ENCODE measurements at regions not wholly inside any gene's neighbourhood (a gene's known extent, or its start where the extent isn't known, plus 50 kb on each side); places are given as distances from the start of the nearest gene placed in this dataset.

- Histone ChIP-seq H3K9me1 (replicated peaks; ENCODE audit: control insufficient read depth, extremely low read depth, insufficient read depth, low read length) (no peaks in the 10 kb centered on the region), H3K4me3 (replicated peaks in 1 of 3; ENCODE audit: insufficient read depth in 1 of 3, low read depth in 1 of 3, low read length in 3 of 3) (no peak overlapping the region), H3K79me2 (ENCODE audit: control insufficient read depth, insufficient read depth, low read length) (no peaks in the 10 kb centered on the region), H3K27me3 (ENCODE audit: control insufficient read depth in 2 of 2, insufficient read depth in 2 of 2, low read length in 2 of 2) (no peaks in the 10 kb centered on the region), H3K9ac (replicated peaks; ENCODE audit: extremely low read depth, insufficient read depth, low read length) (no peak overlapping the region), H3K36me3 (ENCODE audit: control insufficient read depth in 2 of 2, extremely low read depth in 1 of 2, insufficient read depth in 2 of 2, low read length in 2 of 2) (no peaks in the 10 kb centered on the region), H3K27ac (ENCODE audit: insufficient read depth, low read depth, low read length) (no peak overlapping the region), H2AFZ (ENCODE audit: low read depth, low read length) (no peak overlapping the region), H3K4me2 (ENCODE audit: insufficient read depth, low read length) (no peak overlapping the region), H4K20me1 (replicated peaks; ENCODE audit: control insufficient read depth, extremely low read depth, insufficient read depth, low read length) (no peaks in the 10 kb centered on the region), H3K4me1 (ENCODE audit: control insufficient read depth, extremely low read depth, insufficient read depth, low read length) (no peaks in the 10 kb centered on the region), H3K9me3 (replicated peaks; ENCODE audit: control insufficient read depth, insufficient read depth, low read length) (no peaks in the 10 kb centered on the region)
- BruUV-seq (replicated peaks) = no TSS peak
- FAIRE-seq (no peak), DNase-seq (ENCODE audit: low read depth, low spot score) (no peak)
- POLR2A ChIA-PET = no interaction called here
- TF ChIP-seq MAX (IDR thresholded peaks at IDR 0.05; ENCODE audit: insufficient read depth, insufficient read length) (no peak), JUN (IDR thresholded peaks at IDR 0.05; ENCODE audit: borderline replicate concordance, insufficient read depth, insufficient read length, low read depth) (no peak), POLR2AphosphoS5 (IDR thresholded peaks at IDR 0.05; ENCODE audit: insufficient read depth, low read depth, low read length) (no peak), EZH2 (IDR thresholded peaks at IDR 0.05; ENCODE audit: borderline replicate concordance, low read depth, low read length, severe bottlenecking) (no peak), GATA2 (IDR thresholded peaks at IDR 0.05; ENCODE audit: insufficient read depth, insufficient read length, low read depth, low read length) (no peak), MYC (IDR thresholded peaks at IDR 0.05; ENCODE audit: low read depth, low read length) (no peak), FOS (IDR thresholded peaks at IDR 0.05; ENCODE audit: borderline replicate concordance, insufficient read depth, low read length) (no peak), POLR2A (IDR thresholded peaks at IDR 0.05; ENCODE audit: low read depth, low read length) (no peak), CTCF (IDR thresholded peaks at IDR 0.05; ENCODE audit: extremely low read depth in 1 of 2, insufficient read depth in 1 of 2, low read depth in 1 of 2, low read length in 2 of 2) (no peak)
- dilution Hi-C loops (cut with MboI; ENCODE audit: extremely low pct_ligation_motif_present, low sequenced_read_pairs) = no loop called here
- intact Hi-C loops (cut with micrococcal nuclease) = no loop called here
- CTCF ChIA-PET = no interaction called here
Observed at GRCh38 chr10:133012573-133013359, 70.4 kb upstream of the CFAP46 start.

All from endothelial cell of umbilical vein (primary cell).